Epithelial cell of esophagus (primary cell): ENCODE measurements at regions not wholly inside any gene's neighbourhood (a gene's known extent, or its start where the extent isn't known, plus 50 kb on each side); places are given as distances from the start of the nearest gene placed in this dataset.

Experiments used
- DNase-seq: peaks from one replicate; pipeline ENCODE4 v3.0.0; 2010; ENCODE audit warnings: low read depth
- H3K4me3 ChIP-seq: 2 replicates; pipeline ENCODE4 v1.5.1; 2011; ENCODE audit warnings: mild to moderate bottlenecking, low read length, control low read depth
- TF ChIP-seq, protein P1 (sequence below): IDR thresholded peaks from 2 replicates; pipeline ENCODE4 v1.5.1; 2011; ENCODE audit warnings: low read depth, mild to moderate bottlenecking, low read length, control low read depth, inconsistent platforms; ENCODE audit not compliant: insufficient read depth; ENCODE audit errors: missing control alignments

DNA sequence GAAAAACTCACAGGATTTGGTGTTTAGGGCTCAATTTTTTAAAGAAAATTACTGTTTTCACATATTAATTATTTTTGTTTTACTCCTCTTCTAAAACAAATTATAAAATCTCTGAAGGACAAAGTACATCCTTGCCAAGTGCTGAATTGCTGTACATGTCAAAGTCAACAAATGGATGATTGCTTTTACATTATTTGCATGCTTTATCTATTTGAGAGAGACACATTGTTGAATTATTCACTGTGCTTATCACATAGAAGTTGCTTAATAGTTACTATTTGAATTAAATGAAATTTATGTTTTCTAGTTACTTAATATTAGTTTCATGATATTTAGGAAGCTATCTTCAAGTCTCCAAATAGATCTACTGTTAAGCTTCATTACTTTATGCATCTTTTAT is 318.6 kb upstream of the PTCHD4 start:
- DNase-seq: no peak
- TF ChIP-seq, protein P1, sequence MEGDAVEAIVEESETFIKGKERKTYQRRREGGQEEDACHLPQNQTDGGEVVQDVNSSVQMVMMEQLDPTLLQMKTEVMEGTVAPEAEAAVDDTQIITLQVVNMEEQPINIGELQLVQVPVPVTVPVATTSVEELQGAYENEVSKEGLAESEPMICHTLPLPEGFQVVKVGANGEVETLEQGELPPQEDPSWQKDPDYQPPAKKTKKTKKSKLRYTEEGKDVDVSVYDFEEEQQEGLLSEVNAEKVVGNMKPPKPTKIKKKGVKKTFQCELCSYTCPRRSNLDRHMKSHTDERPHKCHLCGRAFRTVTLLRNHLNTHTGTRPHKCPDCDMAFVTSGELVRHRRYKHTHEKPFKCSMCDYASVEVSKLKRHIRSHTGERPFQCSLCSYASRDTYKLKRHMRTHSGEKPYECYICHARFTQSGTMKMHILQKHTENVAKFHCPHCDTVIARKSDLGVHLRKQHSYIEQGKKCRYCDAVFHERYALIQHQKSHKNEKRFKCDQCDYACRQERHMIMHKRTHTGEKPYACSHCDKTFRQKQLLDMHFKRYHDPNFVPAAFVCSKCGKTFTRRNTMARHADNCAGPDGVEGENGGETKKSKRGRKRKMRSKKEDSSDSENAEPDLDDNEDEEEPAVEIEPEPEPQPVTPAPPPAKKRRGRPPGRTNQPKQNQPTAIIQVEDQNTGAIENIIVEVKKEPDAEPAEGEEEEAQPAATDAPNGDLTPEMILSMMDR: no peak
- H3K4me3 ChIP-seq: no peak overlapping the region

DNA sequence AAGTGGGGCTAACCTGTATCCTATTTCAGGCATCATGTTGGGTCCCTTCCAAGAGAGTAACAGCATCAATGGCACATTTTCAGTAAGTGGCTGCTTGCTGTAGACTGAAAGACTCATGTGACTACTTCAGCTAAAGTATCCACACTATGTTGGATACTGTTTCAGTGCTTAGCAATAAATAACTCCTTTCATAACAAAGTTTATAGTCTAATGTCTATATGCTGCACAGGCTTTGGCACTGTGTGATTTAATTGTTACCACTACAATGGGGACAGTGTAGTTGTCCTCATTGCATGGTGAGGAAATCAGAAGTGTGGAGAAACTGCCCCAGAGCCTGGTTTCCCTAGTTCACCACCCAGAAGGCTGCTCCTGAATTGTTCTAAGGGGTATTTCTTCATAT is 318.0 kb upstream of the PTCHD4 start:
- no peak overlapping the region for H3K4me3 ChIP-seq
- TF ChIP-seq, protein P1: no peak
- no peak for DNase-seq

DNA sequence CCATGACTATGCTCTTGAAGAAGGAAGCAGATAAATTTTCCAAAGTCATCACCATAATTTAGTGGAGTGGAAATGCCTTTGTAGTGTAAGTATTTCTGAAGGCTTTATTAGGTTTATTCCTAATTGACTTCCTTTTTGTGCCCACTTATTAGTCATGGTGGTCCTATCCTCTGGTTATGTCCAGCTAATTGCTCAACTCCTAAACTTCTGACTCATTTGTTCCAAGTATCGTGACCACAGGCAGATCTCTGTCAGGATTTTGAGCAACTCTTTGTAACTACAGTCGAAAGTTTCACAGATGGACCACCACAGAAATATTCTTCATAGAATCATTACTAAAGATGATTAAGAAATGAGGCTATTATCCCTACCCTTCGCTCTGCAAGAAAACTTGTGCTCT is 315.6 kb upstream of the PTCHD4 start:
- TF ChIP-seq, protein P1: no peak
- H3K4me3 ChIP-seq: no peak overlapping the region

DNA sequence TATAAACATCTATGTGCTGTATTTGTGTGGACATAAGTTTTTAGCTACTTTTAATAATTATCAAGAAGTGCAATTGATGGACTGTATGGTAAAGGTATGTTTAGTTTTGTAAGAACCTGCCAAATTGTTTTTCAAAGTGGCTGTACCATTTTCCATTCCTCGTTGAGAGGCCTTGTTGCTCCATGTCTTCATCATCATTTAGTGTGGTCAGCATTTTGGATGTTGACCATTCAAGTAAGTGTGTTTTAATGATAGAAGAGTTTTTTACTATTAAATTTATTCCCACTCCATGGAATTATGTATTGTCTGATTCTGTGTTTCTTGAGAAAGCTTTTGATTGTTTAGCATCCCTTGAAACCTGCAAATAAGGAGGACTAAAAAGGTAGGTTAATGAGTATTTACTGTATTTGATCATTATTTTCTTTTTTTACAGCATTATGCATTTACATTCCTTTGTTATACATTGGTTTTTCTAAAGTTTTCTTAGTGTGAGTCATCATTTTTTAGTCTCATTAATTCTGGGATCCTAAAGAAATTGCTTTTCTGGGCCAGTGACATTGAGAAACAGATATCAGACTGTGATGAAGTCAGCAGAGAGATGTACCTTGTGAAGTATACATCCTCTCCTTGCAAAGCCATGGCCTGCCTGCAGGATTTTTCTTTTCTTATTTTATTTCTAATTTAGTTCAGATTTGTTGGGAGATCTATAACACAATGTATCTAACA is 312.8 kb upstream of the PTCHD4 start:
- TF ChIP-seq, protein P1: no peak
- DNase-seq: no peak
- no peak overlapping the region for H3K4me3 ChIP-seq

More for the DNA sequence above, 315.6 kb upstream of the PTCHD4 start:
- DNase-seq: peak; percentile 63

DNA sequence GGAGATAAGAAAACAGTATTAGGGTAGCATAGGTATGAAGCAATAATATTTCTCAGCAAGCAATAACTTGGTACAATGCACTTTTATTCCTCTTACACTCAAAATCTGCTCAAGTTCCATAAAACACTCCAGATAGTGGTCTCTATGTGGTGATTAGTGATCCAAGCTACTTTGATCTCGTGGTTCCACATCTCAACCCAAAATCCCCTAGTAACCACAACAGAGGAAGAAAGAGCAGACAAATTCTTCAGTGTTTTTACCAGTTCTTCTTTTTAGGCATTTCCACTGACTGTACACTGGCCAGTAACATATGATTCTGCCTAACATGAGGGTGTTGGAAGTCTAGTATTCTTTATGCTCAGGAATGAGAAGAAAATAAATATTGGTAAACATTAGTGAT is 309.0 kb upstream of the PTCHD4 start:
- no peak for DNase-seq
- H3K4me3 ChIP-seq: no peak overlapping the region
- TF ChIP-seq, protein P1: no peak

DNA sequence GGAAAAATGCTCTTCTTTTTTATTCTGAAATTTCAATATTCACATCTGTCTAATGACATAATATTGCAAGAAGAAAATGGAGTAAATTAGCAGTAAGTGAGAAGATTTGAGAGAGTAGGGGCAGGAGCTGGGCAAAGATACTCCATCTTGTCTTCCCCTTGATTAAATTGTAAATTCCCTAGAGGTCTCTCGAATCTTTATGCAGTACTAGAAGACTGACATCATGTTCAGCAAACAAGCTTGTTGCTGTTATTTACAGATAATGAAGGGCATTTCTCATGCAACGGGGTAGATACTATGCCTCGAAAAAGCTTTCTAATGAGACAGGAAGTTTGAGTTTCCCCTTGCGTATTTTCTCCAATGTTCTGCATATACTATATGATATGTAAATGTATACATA is 306.9 kb upstream of the PTCHD4 start:
- DNase-seq: no peak
- TF ChIP-seq, protein P1: no peak

DNA sequence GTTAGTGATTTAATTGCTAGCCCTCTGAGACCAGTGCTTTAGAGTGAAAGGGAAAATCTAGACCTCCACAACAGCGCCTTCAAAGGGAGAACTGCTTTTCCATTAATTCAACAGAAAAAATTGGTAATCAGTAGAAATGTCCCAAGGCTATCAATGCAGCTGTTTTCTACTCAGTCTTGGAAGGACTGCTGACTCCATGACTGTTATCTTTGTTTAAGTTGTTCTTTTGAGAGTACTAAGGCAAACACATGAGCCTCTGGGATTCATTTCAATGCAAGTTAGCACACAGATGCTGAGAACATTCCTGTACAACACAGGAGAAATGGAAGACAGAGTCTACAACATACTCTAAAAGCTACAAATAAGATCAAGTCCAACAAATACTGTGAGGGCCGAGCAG is 301.7 kb upstream of the PTCHD4 start:
- no peak overlapping the region for H3K4me3 ChIP-seq
- TF ChIP-seq, protein P1: no peak
- no peak for DNase-seq

More for the DNA sequence above, 306.9 kb upstream of the PTCHD4 start:
- H3K4me3 ChIP-seq: no peak overlapping the region
